ENCODE measurements at regions not wholly inside any gene's neighbourhood (a gene's known extent, or its start where the extent isn't known, plus 50 kb on each side); places are given as distances from the start of the nearest gene placed in this dataset.
"Not testable (repeated sequence)": the region's sequence is repeated elsewhere in the genome, so short reads cannot be mapped to it uniquely, and the experiment has no call there.

GRCh38 chr4:187332141-187332540, 608.5 kb upstream of the FAT1 start:
- DNase-seq (ENCODE audit: low spot score), result no peak

- DNase-seq (ENCODE audit: low spot score), result no peak
Observed at GRCh38 chr4:187333151-187333550, 609.5 kb upstream of the FAT1 start.

GRCh38 chr4:187335339-187335738, 611.7 kb upstream of the FAT1 start:
- no peak for DNase-seq (ENCODE audit: low spot score)

GRCh38 chr4:187354740-187355139, 631.1 kb upstream of the FAT1 start:
- DNase-seq (ENCODE audit: low spot score), result no peak

- DNase-seq (ENCODE audit: low spot score), result no peak
Observed at GRCh38 chr4:187357045-187357643, 633.5 kb upstream of the FAT1 start.

GRCh38 chr4:187357821-187358220, 634.2 kb upstream of the FAT1 start:
- no peak for DNase-seq (ENCODE audit: low spot score)

GRCh38 chr4:187362937-187363857, 632.4 kb upstream of the ZFP42 start:
- no peak for DNase-seq (ENCODE audit: low spot score)

GRCh38 chr4:187364401-187364800, 631.2 kb upstream of the ZFP42 start:
- DNase-seq (ENCODE audit: low spot score), result no peak

- no peak for DNase-seq (ENCODE audit: low spot score)
Observed at GRCh38 chr4:187364851-187365250, 630.7 kb upstream of the ZFP42 start.

GRCh38 chr4:187366530-187366929, 629.0 kb upstream of the ZFP42 start:
- no peak for DNase-seq (ENCODE audit: low spot score)

- DNase-seq (ENCODE audit: low spot score), result no peak
Observed at GRCh38 chr4:187370918-187371317, 624.7 kb upstream of the ZFP42 start.

GRCh38 chr4:187378441-187378840, 617.1 kb upstream of the ZFP42 start:
- no peak for DNase-seq (ENCODE audit: low spot score)

GRCh38 chr4:187380181-187380581, 615.4 kb upstream of the ZFP42 start:
- DNase-seq (ENCODE audit: low spot score), result no peak

- no peak for DNase-seq (ENCODE audit: low spot score)
Observed at GRCh38 chr4:187383181-187383580, 612.4 kb upstream of the ZFP42 start.

GRCh38 chr4:187387739-187388138, 607.8 kb upstream of the ZFP42 start:
- DNase-seq (ENCODE audit: low spot score), result peak; percentile 21

GRCh38 chr4:187389420-187389819, 606.2 kb upstream of the ZFP42 start:
- DNase-seq (ENCODE audit: low spot score), result no peak

GRCh38 chr4:187390646-187391045, 604.9 kb upstream of the ZFP42 start:
- DNase-seq (ENCODE audit: low spot score), result no peak

- no peak for DNase-seq (ENCODE audit: low spot score)
Observed at GRCh38 chr4:187393531-187394344, 601.8 kb upstream of the ZFP42 start.

- no peak for DNase-seq (ENCODE audit: low spot score)
Observed at GRCh38 chr4:187396106-187396505, 599.5 kb upstream of the ZFP42 start.

- DNase-seq (ENCODE audit: low spot score), result not testable (repeated sequence)
Observed at GRCh38 chr4:187408447-187408846, 587.1 kb upstream of the ZFP42 start.

- no peak for DNase-seq (ENCODE audit: low spot score)
Observed at GRCh38 chr4:187413564-187414358, 581.8 kb upstream of the ZFP42 start.

- no peak for DNase-seq (ENCODE audit: low spot score)
Observed at GRCh38 chr4:187414716-187415115, 580.9 kb upstream of the ZFP42 start.

Measured in AG08396 (cell line).